DOHH2 (cell line): ENCODE measurements at regions not wholly inside any gene's neighbourhood (a gene's known extent, or its start where the extent isn't known, plus 50 kb on each side); places are given as distances from the start of the nearest gene placed in this dataset.

Source experiments
- CTCF ChIP-seq: fragments of 200-600 bp; sonication (generic); IDR thresholded peaks from one replicate; pipeline ENCODE4 v1.5.1; 2014; ENCODE audit warnings: antibody characterized with exemption, mild to moderate bottlenecking, low read depth, low read length; ENCODE audit not compliant: poor library complexity, severe bottlenecking
- EZH2phosphoT487 ChIP-seq: fragments of 200-600 bp; sonication (generic); IDR thresholded peaks from 2 replicates; pipeline ENCODE4 v1.6.1; 2017; ENCODE audit warnings: borderline replicate concordance, mild to moderate bottlenecking, antibody characterized with exemption, low read length, moderate library complexity, mixed read lengths

GRCh38 chr10:2948127-2948854 lies 119.1 kb upstream of the PFKP start:
- TF ChIP-seq CTCF, result no peak
- TF ChIP-seq EZH2phosphoT487, result no peak
